Testis (tissue), 2 donors: ENCODE measurements at regions not wholly inside any gene's neighbourhood (a gene's known extent, or its start where the extent isn't known, plus 50 kb on each side); places are given as distances from the start of the nearest gene placed in this dataset.

Source experiments
- POLR2A ChIP-seq: fragments of 450-650 bp; IDR thresholded peaks from one replicate; pipeline ENCODE4 v1.6.1; 2017; ENCODE audit warnings: antibody characterized with exemption, mild to moderate bottlenecking, moderate library complexity
- TF ChIP-seq, protein P1 (sequence below), 3 experiments: fragments of 450-650 bp in 2 of 3; fragments of 200-600 bp in 1 of 3; sonication (generic) in 1 of 3; IDR thresholded peaks; one replicate each; pipeline ENCODE4 v1.5.1; 2016 to 2019; ENCODE audit warnings: antibody characterized with exemption in 3 of 3, mild to moderate bottlenecking in 2 of 3, moderate library complexity in 1 of 3

DNA sequence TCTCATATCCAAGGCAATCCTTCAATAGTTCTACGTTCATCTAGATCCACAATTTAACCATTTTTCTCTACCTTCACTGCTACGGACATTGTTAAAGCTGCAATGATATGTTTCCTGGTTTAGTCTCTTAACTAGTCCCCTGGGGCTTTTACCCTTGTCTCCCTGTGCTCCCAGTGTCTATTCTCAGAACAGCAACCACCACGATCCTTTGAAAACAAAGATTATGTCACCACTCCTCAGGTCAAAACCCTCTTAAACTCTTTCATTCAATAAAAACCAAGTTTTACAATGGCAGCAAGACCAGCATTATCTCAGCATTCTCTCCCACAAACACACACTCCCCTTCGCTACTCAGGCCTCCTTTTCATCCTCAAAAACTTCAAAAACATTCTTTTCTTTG is 298.2 kb upstream of the CHST9 start:
- TF ChIP-seq, protein P1, sequence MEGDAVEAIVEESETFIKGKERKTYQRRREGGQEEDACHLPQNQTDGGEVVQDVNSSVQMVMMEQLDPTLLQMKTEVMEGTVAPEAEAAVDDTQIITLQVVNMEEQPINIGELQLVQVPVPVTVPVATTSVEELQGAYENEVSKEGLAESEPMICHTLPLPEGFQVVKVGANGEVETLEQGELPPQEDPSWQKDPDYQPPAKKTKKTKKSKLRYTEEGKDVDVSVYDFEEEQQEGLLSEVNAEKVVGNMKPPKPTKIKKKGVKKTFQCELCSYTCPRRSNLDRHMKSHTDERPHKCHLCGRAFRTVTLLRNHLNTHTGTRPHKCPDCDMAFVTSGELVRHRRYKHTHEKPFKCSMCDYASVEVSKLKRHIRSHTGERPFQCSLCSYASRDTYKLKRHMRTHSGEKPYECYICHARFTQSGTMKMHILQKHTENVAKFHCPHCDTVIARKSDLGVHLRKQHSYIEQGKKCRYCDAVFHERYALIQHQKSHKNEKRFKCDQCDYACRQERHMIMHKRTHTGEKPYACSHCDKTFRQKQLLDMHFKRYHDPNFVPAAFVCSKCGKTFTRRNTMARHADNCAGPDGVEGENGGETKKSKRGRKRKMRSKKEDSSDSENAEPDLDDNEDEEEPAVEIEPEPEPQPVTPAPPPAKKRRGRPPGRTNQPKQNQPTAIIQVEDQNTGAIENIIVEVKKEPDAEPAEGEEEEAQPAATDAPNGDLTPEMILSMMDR (IDR thresholded peaks at IDR 0.05) = no peak
- no peak for TF ChIP-seq POLR2A
